GM23338 (cell line): ENCODE measurements at regions not wholly inside any gene's neighbourhood (a gene's known extent, or its start where the extent isn't known, plus 50 kb on each side); places are given as distances from the start of the nearest gene placed in this dataset.

ENCODE experiments used
- EZH2phosphoT487 ChIP-seq: fragments of 200-600 bp; sonication (generic); IDR thresholded peaks from one replicate; pipeline ENCODE4 v1.8.1; 2018; ENCODE audit warnings: antibody characterized with exemption; ENCODE audit not compliant: unreplicated experiment
- JUNB ChIP-seq: IDR thresholded peaks from one replicate; pipeline ENCODE4 v1.6.1; 2016; ENCODE audit warnings: antibody characterized with exemption; ENCODE audit not compliant: unreplicated experiment
- POLR2AphosphoS5 ChIP-seq: IDR thresholded peaks from 2 replicates; pipeline ENCODE4 v1.6.1; 2016; ENCODE audit warnings: antibody characterized with exemption, low read depth
- TF ChIP-seq, protein P1 (sequence below), 2 experiments: fragments of 200-600 bp in 1 of 2; sonication (generic) in 1 of 2; conservative IDR thresholded peaks; 2 replicates each; pipeline versions ENCODE4 v1.5.1 to v1.6.1; 2016 to 2017; ENCODE audit warnings: antibody characterized with exemption in 2 of 2, low read depth in 2 of 2, mild to moderate bottlenecking in 2 of 2, moderate library complexity in 1 of 2

DNA sequence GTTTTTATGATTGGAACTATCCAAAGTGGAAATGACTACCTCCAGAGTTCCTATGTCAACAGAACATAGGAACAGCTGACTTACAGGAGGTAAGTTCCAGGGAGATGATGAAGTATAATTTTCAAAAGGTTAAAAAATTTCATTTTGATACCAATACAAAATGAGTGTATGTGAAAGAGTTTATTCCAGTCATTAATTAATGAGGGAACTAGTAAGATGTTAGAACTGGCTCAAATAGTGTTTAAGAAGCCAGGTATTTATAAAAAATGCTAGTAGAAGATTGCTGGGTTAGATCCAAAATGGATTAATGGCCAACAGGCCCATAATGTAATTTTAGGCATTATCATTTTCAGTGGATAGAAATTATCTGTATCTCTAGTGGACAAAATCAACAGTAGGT lies 227.7 kb upstream of the ZBED5 start:
- TF ChIP-seq, protein P1, sequence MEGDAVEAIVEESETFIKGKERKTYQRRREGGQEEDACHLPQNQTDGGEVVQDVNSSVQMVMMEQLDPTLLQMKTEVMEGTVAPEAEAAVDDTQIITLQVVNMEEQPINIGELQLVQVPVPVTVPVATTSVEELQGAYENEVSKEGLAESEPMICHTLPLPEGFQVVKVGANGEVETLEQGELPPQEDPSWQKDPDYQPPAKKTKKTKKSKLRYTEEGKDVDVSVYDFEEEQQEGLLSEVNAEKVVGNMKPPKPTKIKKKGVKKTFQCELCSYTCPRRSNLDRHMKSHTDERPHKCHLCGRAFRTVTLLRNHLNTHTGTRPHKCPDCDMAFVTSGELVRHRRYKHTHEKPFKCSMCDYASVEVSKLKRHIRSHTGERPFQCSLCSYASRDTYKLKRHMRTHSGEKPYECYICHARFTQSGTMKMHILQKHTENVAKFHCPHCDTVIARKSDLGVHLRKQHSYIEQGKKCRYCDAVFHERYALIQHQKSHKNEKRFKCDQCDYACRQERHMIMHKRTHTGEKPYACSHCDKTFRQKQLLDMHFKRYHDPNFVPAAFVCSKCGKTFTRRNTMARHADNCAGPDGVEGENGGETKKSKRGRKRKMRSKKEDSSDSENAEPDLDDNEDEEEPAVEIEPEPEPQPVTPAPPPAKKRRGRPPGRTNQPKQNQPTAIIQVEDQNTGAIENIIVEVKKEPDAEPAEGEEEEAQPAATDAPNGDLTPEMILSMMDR (conservative IDR thresholded peaks at IDR 0.05; ENCODE audit: low read depth in 2 of 2), result no peak
- TF ChIP-seq JUNB (no peak), POLR2AphosphoS5 (no peak), EZH2phosphoT487 (no peak)
